Muscle of arm (tissue), 1 donor: ENCODE measurements at regions not wholly inside any gene's neighbourhood (a gene's known extent, or its start where the extent isn't known, plus 50 kb on each side); places are given as distances from the start of the nearest gene placed in this dataset.

Experiments used
- DNase-seq: peaks from one replicate; pipeline ENCODE4 v3.0.0-alpha.2; 2013

GRCh38 chr16:64826374-64826773 is 295.5 kb downstream of the CDH11 start:
- no peak for DNase-seq

DNA sequence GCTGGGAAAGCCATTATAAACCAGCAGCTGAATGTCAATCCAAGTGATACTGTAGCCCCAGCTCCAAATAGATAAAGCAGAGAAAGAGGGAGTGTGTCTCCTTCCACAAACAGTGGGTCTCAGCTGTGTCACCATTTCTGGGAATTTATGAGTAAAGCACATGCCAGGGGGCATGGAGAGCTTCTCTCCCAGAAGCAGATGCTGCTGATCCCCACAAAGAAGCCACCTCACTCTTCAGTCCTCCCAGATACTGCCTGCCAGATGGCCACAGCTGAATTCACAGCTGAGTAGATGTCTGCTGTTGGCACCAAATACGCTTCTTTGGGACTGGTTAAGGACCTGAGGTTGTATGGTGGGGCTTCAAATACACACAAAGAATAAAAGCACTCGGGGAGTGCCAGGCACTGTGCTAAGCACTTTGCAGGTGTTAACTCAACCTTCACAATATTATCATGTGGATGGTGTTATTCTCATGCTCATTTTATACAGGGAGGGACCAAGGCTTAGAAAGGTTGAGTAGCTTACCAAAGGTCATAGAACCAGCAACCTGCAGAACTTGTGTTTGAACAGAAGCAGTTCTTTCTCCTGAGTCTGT is 298.3 kb downstream of the CDH11 start:
- DNase-seq = peak; percentile 3

GRCh38 chr16:64809876-64810629 is 311.8 kb downstream of the CDH11 start:
- DNase-seq = no peak

- DNase-seq = no peak
These were observed 313.4 kb downstream of the CDH11 start for GRCh38 chr16:64808474-64808873.

GRCh38 chr16:64791756-64792155 is 330.1 kb downstream of the CDH11 start:
- no peak for DNase-seq

DNA sequence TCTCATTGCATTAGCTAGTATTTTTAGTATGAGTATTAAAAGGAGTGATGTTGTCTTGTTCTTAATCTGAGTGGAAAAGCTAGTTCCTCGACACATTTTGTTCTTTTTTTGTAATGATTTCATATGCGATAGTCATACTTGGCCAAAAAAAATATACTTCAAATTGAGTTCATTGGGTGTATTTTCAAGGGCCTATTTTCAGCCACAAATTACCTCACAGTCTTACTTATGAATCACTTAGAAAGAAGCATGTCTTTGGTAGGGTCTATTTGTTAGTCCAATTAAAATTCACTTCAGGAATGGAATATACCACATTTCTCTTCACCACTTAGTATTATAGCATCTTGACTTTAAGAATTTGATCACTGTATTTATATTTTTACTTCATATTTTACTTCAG is 337.2 kb downstream of the CDH11 start:
- DNase-seq = no peak

DNA sequence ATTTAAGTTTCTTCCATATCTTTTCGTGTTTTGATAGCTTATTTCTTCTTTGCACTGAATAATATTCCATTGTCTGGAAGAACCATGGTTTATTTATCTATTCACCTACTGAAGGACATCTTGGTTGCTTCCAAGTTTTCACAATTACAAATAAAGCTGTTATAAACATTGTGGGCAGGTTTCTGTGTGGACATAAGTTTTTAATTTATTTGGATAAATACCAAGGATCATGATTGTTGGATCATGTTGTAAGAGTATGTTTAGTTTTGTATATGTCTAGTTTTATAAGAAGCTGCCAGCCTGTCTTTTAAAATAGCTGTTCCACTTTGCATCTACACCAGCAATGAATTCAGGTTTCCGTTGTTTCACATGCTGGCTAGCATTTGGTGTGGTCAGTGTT is 339.4 kb downstream of the CDH11 start:
- no peak for DNase-seq

DNA sequence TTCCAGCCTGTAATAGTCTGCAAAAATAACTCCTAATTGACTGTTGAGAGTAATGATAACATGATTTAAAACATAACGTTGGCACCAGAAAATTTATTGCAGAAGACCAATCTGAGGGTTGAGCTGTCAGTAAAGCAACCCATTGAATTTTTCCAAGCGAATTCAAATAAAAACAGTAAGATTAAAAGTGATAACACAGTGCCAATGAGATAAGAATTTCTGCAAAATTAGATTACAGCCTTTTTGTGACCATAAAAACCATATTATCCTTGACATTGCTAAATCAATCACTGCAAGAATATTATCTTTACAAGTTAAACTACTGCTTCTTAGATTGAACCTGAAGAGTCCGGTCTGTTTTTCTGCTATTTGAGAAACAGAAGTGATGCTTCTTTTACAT is 341.4 kb downstream of the CDH11 start:
- DNase-seq = no peak

- DNase-seq = no peak
These were observed 343.1 kb downstream of the CDH11 start for GRCh38 chr16:64778777-64779176.

- no peak for DNase-seq
These were observed 348.2 kb downstream of the CDH11 start for GRCh38 chr16:64773638-64774037.

DNA sequence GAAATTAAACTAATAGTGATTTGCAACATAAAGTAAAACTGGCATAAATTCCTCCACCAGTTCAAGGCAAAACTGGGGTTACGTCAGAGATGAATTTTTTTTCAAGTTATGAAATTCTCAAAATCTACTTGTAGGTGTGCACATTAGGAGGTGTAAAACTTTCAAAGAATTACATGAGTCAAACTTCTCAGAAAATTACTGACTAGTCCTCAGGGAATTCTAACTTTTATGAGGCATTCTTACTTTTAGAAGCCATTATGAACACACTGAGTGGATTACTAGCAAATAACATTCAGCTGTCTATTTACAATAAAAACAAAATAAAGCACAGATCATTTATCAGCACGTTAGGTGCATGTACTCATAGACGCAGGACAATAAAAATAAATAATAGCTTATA is 348.7 kb downstream of the CDH11 start:
- no peak for DNase-seq

- no peak for DNase-seq
These were observed 350.6 kb downstream of the CDH11 start for GRCh38 chr16:64771273-64771672.

DNA sequence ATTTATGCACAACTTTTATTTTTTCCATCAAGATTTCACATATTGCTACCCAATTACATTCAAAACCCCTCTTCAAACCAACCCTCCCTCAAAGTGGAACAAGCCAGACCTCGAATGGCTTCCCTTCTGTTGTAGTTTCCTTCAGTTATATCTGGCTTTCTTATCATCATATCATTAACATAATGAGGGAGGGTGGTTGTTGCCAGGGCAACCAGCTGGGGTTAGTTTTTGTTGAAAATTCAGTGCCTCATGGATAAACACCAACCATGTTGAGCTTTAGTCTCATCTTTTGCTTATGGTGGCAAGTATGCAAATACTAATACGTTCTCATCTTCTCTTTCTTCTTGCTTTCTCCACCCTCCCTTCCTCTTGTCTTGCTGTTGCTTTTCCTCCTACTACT is 359.7 kb downstream of the CDH11 start:
- DNase-seq = no peak

GRCh38 chr16:64754279-64754678 is 367.6 kb downstream of the CDH11 start:
- no peak for DNase-seq

DNA sequence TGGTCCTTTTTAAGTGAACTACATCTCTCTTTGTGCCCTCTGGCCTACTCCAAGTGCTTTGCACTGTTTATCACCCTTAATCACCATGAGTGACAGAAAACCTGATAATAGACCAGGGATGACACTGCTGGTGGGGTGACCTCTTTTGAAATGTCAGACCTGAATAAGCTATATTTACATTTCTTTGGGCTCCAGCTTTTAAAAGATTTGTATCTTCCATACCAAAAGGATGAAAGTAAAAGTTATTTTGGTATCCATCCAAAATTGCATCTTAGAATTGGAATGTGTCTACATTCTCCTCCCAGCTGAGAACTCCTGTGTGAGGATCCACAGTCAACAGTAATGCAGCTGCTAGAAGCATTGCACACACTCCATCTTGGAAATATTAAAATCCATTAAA is 370.0 kb downstream of the CDH11 start:
- no peak for DNase-seq

DNA sequence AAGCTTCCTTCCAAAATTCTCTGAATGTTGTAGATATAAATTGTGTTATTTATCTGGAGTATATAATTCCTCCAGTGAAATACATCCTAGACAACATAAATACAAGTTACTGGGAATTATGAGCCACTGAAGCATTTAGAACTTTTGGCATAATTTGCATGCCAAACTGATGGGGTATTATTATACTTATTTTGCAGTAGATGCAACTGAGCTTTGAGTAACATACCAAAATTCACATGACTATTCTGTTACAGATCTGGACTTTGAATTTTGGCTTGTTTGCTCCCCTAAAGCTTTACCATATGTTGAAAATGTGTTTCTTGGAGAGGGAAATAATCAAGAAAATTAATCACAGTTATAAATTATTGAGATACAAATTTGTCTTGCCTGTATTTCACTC is 372.5 kb downstream of the CDH11 start:
- no peak for DNase-seq

- DNase-seq = peak; percentile 35
These were observed 376.5 kb downstream of the CDH11 start for GRCh38 chr16:64745258-64745930.

DNA sequence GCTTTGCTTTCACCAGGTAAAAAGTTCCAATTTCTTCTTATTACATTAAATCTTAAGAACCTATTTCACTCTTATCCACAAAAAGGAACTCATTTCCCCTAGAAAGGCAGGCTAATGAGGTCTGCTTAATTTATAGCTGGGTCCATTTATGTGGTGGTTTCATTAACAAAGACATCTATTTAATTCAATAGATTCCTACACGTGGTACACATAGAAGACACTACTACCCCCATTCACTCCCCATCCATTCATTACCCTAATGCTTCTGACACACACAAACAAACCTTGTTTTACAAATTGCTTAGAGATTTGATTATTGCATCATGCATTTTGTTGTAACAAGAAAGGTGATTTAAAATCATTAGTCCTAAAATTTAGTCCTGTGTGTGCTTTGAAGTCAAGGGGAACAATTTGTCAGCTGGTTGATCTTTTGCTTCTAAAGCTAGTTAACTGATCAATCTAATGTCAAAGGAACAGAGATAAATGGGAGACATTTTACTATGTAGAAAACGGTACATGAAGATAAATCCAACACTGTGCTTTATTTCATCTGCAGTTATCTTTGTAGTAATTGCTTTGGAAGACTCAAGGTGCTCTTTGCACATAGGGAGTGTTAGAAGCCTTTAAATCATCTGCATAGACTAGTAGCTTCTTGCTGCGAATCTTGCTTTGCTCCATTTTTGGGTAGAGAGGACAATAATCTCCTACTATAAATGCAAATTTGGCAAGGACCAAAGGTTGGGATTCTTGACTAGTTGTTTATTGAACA is 379.2 kb downstream of the CDH11 start:
- no peak for DNase-seq

GRCh38 chr16:64740261-64740660 is 381.6 kb downstream of the CDH11 start:
- no peak for DNase-seq

- DNase-seq = no peak
These were observed 383.4 kb downstream of the CDH11 start for GRCh38 chr16:64738321-64738960.

GRCh38 chr16:64736857-64737256 is 385.0 kb downstream of the CDH11 start:
- DNase-seq = no peak

- DNase-seq = no peak
These were observed 390.0 kb downstream of the CDH11 start for GRCh38 chr16:64731891-64732290.
